Heart right ventricle (tissue), 16 donors: ENCODE measurements at regions not wholly inside any gene's neighbourhood (a gene's known extent, or its start where the extent isn't known, plus 50 kb on each side); places are given as distances from the start of the nearest gene placed in this dataset.

Experiments used
- ATAC-seq, 8 donors: fragments of 200-7000 bp; cut with Tn5 transposase; one replicate each; pipeline ENCODE4 v1.9.1; 2020; ENCODE audit warnings: mild to moderate bottlenecking in 8 of 8, moderate library complexity in 8 of 8, moderate number of reproducible peaks in 1 of 8
- DNase-seq, 2 donors: peaks; one replicate each; pipeline ENCODE4 v3.0.0-alpha.2; 2020
- H3K27ac ChIP-seq, 10 donors: fragments of 200-600 bp; sonication (generic) in 2 of 10; one replicate each; pipeline versions ENCODE4 v1.5.0 to v1.8.0; 2020 to 2022; ENCODE audit warnings: mild to moderate bottlenecking in 3 of 10
- H3K27me3 ChIP-seq, 7 donors: fragments of 200-600 bp; one replicate each; pipeline ENCODE4 v1.8.0; 2021 to 2022; ENCODE audit warnings: mild to moderate bottlenecking in 2 of 7
- H3K36me3 ChIP-seq, 9 donors: fragments of 200-600 bp; sonication (generic) in 1 of 9; one replicate each; pipeline versions ENCODE4 v1.5.0 to v1.8.0; 2020 to 2022; ENCODE audit warnings: mild to moderate bottlenecking in 2 of 9
- H3K4me1 ChIP-seq, 9 donors: fragments of 200-600 bp; sonication (generic) in 1 of 9; one replicate each; pipeline versions ENCODE4 v1.5.0 to v1.8.0; 2020 to 2022; ENCODE audit warnings: mild to moderate bottlenecking in 4 of 9
- H3K4me3 ChIP-seq, 10 donors: fragments of 200-600 bp; sonication (generic) in 2 of 10; one replicate each; pipeline versions ENCODE4 v1.5.0 to v1.8.0; 2020 to 2022; ENCODE audit warnings: mild to moderate bottlenecking in 7 of 10, moderate library complexity in 2 of 10
- H3K9me3 ChIP-seq, 11 donors: fragments of 200-600 bp in 10 of 11; sonication (generic) in 2 of 11; one replicate each; pipeline versions ENCODE4 v1.5.0 to v1.8.0; 2013 to 2022; ENCODE audit warnings: mild to moderate bottlenecking in 2 of 11, control low read depth in 1 of 11, moderate library complexity in 1 of 11
- CTCF ChIP-seq, 9 donors: fragments of 200-600 bp; sonication (generic) in 2 of 9; IDR thresholded peaks; one replicate each; pipeline versions ENCODE4 v1.5.0 to v1.8.0; 2021 to 2022; ENCODE audit warnings: antibody characterized with exemption in 9 of 9, mild to moderate bottlenecking in 5 of 9, moderate library complexity in 1 of 9
- WGBS, 2 donors: extraction: QIAGEN DNeasy Blood & Tissue Kit; methylation state at CpG; one replicate each; pipeline ENCODE4 v1.1.7; 2013; ENCODE audit warnings: inconsistent platforms in 1 of 2; 5-methylcytosine and 5-hydroxymethylcytosine counted together
- intact Hi-C, 10 donors: fragments of 100-400 bp; cut with DNase I; formaldehyde crosslinking; loops; one replicate each; pipeline versions ENCODE4 v1.11.1 to v1.14.2; 2022
- donor health status: Arrhythmogenic right ventricular cardiomyopathy.
- donor health status: ischemic (EF 13 %, LVEDD 7.1; RV severe dilation, severe dysfunction).
- donor health status: healthy with polysubstance abuse.
- donor health status: DM: no; HTN: yes; CAD: no.
- donor health status: DM: no; HTN: no; CAD: no.
- donor health status: ischemic (EF 25% LVEDD 6.9; RV normal size, moderate dysfunction).
- donor health status: ischemic (EF 25% LVEDD 5.7; RV mildly dilated, moderate dysfunction).
- donor health status: healthy.
- donor health status: DM: yes; HTN: yes; CAD: no.
- donor health status: Ischemic cardiomyopathy.
- donor health status: ischemic (EF 35%, LVEDD 5.7; RV mildly dilated, moderate dysfunction).
- donor health status: nonischemic (EF 11% LVEDD 7.7; RV severe dilation, severe dysfunction).
- donor health status: DM: yes; HTN: yes; CAD: no.
- donor health status: PGD.
- donor health status: ischemic (EF 29% LVEDD 5.4; RV normal size, mild dysfunction).
- donor health status: nonischemic (EF 23%, LVEDD 6.1; RV moderate dilation, normal function).

GRCh38 chr12:77214136-77214535 lies 148.8 kb upstream of the E2F7 start:
- Histone ChIP-seq H3K9me3 (peaks cover 0 to 20% (median 7%) of the 10 kb centered on the region in 11 donors), H3K4me3 (no peak overlapping the region), H3K36me3 (no peaks in the 10 kb centered on the region), H3K4me1 (peaks cover 0 to 26% (median 10%) of the 10 kb centered on the region in 9 donors), H3K27me3 (peaks cover 0 to 4% (median 0%) of the 10 kb centered on the region in 7 donors), H3K27ac (no peak overlapping the region)
- no peak for TF ChIP-seq CTCF (IDR thresholded peaks at IDR 0.05)
- 81 to 93% methylated on average over 1 of the region's 1 CpG for WGBS, 2 donors
- no peak for DNase-seq
- ATAC-seq = no peak
- intact Hi-C loops = no loop called here

DNA sequence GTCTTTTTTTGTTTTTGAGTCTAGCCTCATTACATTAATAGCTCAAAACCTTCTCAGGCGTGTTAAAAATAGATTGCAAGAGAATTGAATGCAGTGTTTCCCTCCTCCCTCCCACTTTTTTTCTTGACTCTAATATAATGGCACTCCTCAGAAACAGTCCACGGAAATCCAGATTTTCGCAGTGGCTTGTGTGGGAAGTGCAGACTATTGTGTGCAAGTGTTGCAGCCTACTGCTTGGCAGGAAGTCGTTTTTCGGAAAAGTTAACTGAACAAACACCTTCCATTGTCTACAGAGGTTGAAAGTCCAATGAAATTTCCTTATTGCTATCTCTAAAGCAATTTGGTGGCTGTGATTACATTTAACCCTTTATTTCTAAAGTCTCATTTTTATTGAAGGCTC lies 147.9 kb upstream of the E2F7 start:
- Histone ChIP-seq H3K27me3 (peaks cover 0 to 4% (median 0%) of the 10 kb centered on the region in 7 donors), H3K27ac (peak overlapping the region in 3 of 10 donors; percentile 9 to 38 (median 29)), H3K36me3 (no peaks in the 10 kb centered on the region), H3K4me1 (peaks cover 0 to 26% (median 10%) of the 10 kb centered on the region in 9 donors), H3K4me3 (no peak overlapping the region), H3K9me3 (peaks cover 0 to 20% (median 7%) of the 10 kb centered on the region in 11 donors)
- intact Hi-C loops = no loop called here
- 21 to 25% methylated on average over 5 of the region's 5 CpGs for WGBS, 2 donors
- DNase-seq (peak in 1 of 2 donors; percentile 55), ATAC-seq (peak; percentile 53 to 98 (median 92))
- TF ChIP-seq CTCF (IDR thresholded peaks at IDR 0.05) = peak in 3 of 9 donors; percentile 21 to 33 (median 32)

DNA sequence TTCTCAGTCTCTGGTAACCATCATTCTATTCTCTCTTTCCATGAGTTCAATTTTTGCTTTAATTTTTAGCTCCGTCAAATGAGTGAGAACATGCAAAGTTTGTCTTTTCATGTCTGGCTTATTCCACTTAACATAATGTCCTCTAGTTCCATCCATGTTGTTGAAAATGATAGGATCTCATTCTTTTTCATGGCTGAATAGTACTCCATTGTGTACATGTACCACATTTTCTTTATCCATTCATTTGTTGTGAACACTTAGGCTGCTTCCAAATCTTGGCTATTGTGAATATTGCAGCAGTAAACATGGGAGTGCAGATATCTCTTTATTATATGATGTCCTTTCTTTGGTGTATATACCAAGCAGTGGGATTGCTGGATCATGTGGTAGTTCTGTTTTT lies 145.4 kb upstream of the E2F7 start:
- Histone ChIP-seq H3K27me3 (no peaks in the 10 kb centered on the region), H3K9me3 (peaks cover 0 to 21% (median 7%) of the 10 kb centered on the region in 11 donors), H3K4me3 (no peak overlapping the region), H3K36me3 (no peaks in the 10 kb centered on the region), H3K4me1 (peaks cover 0 to 26% (median 10%) of the 10 kb centered on the region in 9 donors), H3K27ac (no peak overlapping the region)
- 98 to 99% methylated on average over 1 of the region's 1 CpG for WGBS, 2 donors
- ATAC-seq (no peak), DNase-seq (no peak)
- no peak for TF ChIP-seq CTCF (IDR thresholded peaks at IDR 0.05)
- intact Hi-C loops = no loop called here

GRCh38 chr12:77204083-77204482 lies 138.7 kb upstream of the E2F7 start:
- H3K4me1 ChIP-seq = no peaks in the 10 kb centered on the region
- no peak for ATAC-seq
- H3K27ac ChIP-seq = no peak overlapping the region
- WGBS, 2 donors = 63 to 65% methylated on average over 3 of the region's 3 CpGs
- TF ChIP-seq CTCF (IDR thresholded peaks at IDR 0.05) = peak in 4 of 9 donors; percentile 19 to 28 (median 23)
- intact Hi-C loops = no loop called here
- H3K9me3 ChIP-seq = peaks cover 0 to 7% (median 0%) of the 10 kb centered on the region in 11 donors
- no peak for DNase-seq
- no peaks in the 10 kb centered on the region for H3K27me3 ChIP-seq
- no peak overlapping the region for H3K4me3 ChIP-seq
- H3K36me3 ChIP-seq = no peaks in the 10 kb centered on the region
